GM19035 (cell line): ENCODE measurements at regions not wholly inside any gene's neighbourhood (a gene's known extent, or its start where the extent isn't known, plus 50 kb on each side); places are given as distances from the start of the nearest gene placed in this dataset.
"Not testable (repeated sequence)": the region's sequence is repeated elsewhere in the genome, so short reads cannot be mapped to it uniquely, and the experiment has no call there.

Source experiments
- ATAC-seq: cut with Tn5 transposase; IDR thresholded peaks from one replicate; pipeline ENCODE4 v1.9.1; 2021; ENCODE audit not compliant: unreplicated experiment

DNA sequence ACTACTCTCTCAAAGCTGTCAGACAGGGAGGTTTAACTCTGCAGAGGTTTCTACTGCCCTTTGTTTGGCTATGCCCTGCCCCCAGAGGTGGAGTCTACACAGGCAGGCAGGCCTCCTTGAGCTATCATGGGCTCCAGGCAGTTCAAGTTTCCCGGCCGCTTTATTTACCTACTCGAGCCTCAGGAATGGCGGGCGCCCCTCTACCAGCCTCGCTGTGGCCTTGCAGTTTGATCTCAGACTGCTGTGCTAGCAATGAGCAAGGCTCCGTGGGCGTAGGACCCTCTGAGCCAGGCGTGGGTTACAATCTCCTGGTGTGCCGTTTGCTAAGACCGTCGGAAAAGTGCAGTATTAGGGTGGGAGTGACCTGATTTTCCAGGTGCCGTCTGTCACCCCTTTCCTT lies 124.3 kb downstream of the PTCHD1 start:
- ATAC-seq = not testable (repeated sequence)

DNA sequence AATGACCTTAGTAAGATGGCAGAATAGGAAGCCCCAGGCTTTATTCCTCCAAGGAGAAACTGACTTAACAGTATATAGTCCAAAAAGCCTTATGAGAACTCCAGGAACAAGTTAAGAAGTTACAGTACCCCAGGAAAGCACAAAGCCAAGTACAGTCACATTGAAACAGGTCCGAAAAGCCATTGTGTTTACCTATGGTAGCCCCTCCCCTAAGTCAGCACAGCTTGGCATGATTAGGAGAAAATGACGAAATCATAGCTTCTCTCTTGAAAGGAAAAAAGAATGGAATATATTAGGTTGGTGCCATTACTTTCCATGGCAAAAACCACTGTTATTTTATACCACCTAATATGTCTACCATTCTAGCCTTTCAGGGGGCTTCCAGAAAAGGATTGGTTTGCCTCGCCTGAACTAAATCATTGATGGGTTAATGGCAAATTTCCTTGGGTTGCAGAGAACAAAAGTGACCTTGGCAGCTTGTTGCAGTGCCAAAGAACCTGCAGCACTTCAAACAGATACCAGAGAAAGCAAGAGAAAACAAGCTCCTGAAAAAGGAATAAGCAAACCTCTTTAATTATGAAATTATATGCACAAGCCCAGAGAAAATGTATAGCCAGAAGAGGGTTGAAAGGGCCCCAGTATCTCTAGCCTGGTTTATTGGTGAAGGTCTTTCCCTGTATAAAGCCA lies 130.6 kb downstream of the PTCHD1 start:
- no peak for ATAC-seq

DNA sequence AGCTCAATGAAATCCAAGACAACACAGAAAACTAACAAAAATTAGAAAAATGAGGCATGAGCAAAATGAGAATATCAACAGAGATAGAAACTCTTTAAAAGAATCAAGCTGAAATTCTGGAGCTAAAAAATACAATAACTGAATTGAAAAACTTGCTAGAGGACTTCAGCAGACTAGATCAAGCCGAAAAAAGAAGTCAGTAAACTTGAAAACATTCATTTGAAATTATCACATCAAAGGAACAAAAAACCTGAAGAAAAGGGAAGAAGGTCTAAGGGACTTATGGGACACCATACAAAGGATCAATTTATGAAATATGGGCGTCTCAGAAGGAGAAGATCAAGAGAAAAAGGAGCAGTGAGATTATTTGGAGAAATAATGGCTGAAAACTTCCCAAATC lies 131.3 kb downstream of the PTCHD1 start:
- no peak for ATAC-seq

- no peak for ATAC-seq
Observed at GRCh38 chrX:23478056-23478455, 143.4 kb downstream of the PTCHD1 start.

- ATAC-seq = no peak
Observed at GRCh38 chrX:23478561-23478960, 143.9 kb downstream of the PTCHD1 start.

DNA sequence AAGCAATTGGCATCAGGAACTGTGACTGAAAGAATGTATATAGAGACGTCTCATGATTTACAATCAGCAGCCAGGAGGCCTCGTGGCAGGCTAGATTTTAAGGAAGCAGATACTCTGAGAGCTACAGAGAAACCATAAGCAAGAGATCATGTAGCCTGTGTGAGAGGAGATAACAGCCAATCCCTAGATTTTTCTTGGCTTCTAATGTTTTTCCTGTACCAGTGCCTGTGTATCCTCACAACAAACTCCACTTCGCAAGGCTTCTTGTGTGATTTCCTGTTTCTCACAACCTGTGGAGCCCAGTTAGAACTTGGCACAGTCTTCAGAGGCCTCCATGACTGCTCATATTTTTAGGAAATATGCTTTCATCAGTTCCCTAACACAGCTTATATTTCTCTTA lies 147.9 kb downstream of the PTCHD1 start:
- ATAC-seq = no peak

DNA sequence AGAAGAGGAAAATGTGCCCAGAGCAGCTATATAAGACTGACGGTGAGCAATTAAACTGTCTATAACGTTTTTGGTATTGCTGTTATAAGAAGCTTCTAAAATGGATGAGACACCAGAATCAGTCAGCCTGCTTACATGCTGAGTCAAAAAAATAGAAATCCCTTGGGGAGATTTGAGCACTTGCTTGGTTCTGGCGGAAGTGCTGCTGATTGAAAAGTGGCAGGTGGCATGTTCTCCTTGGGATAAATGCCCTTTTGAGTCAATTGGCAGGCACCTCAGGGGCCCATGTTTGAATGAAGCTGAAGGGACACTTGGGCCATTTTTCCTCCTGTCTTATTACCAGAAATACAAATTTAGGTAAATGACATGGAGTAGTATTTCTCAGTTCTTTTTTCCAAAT lies 148.7 kb downstream of the PTCHD1 start:
- no peak for ATAC-seq

GRCh38 chrX:23493941-23494374 lies 159.3 kb downstream of the PTCHD1 start:
- ATAC-seq = no peak

DNA sequence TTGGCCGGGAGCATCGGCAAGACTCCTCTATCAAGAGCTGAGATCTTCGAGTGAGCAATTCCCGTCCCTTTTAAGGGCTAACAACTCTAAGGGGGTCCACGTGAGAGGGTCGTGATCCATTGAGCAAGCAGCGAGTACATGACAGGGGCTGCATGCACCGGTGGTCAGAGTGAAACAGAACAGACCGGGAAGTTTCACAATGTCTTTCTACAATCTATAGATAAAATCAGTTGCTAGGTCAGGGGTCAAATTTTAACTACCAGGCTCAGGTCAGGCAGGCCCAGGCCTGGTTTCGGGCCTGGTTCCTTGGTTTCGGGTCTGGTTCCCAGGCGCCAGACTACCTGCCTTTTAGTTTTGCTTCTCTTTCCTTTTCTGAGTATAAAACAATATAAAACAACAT lies 160.1 kb downstream of the PTCHD1 start:
- no peak for ATAC-seq

- no peak for ATAC-seq
Observed at GRCh38 chrX:23497919-23498318, 163.3 kb downstream of the PTCHD1 start.

GRCh38 chrX:23501974-23502373 lies 165.3 kb upstream of the PRDX4 start:
- no peak for ATAC-seq

DNA sequence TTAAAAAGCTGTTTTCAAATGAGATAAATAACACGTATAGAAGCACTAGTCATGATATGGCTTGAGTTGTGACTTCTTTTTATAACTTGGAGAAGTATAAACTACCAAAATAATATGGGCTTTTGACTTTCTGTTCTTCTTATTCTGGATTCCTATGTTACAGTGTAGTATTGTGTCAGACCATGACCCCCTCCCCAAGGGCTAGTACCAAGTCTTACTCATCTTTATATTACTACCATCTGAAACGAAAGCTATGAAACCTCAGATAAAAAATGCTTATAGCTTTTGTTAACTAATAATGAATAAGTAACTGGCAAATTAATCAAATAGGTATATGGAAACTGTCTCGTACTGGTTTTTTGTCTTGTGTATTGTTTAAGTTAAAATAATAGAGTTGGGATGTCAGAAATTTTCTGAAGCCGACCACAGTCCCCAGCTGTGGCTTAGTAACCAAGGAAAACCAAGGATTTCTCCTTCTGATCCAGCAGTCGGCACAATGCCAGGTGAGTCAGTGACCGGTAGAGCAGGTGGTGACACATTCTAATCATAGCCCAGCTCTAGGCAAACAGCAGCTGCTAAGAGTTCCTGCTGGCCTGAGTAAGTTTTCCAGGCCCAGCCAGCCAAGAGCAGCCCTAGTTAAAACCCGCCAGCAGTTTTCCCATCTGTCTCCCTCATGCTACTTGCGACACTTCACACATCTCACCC lies 163.3 kb upstream of the PRDX4 start:
- no peak for ATAC-seq

DNA sequence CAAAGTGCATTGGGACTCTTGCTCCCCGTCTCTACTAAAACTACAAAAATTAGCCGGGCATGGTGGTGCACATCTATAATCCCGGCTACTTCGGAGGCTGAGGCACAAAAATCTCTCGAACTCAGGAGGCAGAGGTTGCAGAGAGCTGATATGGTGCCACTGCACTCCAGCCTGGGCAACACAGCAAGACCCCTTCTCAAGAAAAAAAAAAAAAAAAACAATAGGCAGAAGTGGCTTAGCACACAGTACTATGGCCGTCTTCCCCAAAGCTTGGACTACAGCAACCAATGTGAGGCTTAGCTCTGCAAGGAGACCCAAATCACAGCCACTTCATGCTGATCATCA lies 162.8 kb upstream of the PRDX4 start:
- no peak for ATAC-seq

DNA sequence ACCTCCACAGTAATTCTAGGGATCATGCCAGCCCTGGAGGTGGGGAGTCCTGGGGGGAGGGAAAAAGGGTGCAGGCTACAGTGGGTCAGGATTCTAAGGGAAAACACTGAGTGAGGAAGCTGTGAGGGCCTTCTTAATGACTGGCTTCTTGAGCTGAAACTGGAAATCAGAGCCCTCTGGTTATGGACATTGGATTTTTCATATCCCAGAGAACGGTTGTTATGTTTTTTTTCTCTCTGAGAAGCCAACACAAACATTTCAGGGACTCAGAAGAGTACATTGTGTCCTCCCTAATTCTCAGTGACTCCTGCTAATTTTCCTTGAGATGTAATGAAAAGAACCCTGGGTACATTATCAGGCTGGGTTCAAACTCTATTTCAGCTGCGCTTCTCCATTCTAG lies 162.4 kb upstream of the PRDX4 start:
- no peak for ATAC-seq

DNA sequence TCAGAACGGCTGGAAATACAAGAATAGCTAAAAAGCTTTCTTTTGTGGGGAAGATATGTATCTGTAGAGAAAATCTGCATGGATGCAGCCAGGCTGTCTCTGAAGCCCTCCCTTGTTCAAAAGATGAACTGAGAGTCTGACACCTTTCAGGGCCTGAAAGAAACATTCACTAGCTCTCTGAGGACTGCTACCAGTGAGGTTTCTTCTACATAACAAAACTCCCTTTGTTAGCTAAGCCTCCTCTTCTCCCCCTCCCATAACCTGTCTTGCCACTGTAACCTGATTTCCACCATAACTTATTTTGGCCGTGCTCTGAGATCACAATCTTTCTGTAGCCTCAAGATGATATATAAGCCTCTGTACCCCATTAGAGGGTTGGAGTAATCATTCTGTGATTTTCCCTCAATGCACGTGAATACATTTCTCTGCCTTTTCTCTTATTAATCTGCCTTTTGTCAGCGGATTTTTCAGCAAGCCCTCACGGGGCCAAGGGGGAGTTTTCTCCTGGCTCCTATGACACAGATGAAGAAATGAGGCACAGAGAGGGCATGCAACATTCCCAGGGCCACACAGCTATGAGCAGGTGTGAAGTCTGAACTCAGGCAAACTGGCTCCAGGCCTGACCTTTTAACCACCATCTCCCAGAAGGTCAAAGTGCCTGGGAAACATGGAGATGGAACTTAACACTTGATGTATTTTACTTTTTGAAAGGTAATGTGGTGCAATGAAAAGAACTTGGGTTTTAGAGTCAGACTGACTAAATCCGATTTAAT lies 161.6 kb upstream of the PRDX4 start:
- ATAC-seq = no peak

- no peak for ATAC-seq
Observed at GRCh38 chrX:23509256-23509655, 158.0 kb upstream of the PRDX4 start.

DNA sequence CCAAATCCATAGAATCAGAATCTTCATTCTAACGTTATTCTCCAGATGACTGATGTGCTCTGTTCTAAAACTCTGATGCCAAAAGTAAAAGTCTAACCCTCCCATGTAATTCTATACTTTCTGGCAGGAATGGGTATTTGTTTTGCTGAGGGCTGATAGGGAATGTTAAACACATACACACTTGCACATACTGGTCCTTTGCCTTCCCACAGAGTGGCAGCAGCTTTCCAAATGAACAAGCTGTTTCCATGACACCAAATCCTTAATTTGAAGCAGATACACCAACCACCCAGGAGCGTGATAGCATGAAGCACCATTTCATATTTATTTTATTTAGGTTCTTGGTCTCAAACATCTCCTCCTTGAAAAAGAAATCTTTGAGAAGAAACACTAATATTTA lies 155.5 kb upstream of the PRDX4 start:
- ATAC-seq = no peak

GRCh38 chrX:23513121-23513520 lies 154.2 kb upstream of the PRDX4 start:
- ATAC-seq = no peak

GRCh38 chrX:23514082-23514481 lies 153.2 kb upstream of the PRDX4 start:
- no peak for ATAC-seq

DNA sequence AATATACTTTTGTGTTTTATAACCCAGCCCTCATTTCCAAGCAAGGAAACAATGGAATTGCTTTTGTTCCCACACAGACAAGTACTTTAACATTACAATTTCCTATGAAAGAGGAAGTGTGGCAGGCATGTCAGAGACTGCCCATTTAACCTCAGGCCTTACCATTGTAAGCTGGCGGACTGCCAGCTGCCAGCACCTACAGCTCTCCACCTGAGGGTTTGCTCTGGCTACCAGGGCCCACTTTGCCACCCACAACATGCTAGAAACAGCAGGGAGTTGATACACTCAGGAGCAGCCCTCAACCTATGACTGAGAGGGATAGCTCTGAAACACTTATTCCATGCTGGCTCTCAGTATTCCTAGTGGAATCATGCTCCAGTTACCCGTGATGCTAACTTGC lies 152.3 kb upstream of the PRDX4 start:
- ATAC-seq = no peak

GRCh38 chrX:23523026-23523657 lies 144.2 kb upstream of the PRDX4 start:
- not testable (repeated sequence) for ATAC-seq

DNA sequence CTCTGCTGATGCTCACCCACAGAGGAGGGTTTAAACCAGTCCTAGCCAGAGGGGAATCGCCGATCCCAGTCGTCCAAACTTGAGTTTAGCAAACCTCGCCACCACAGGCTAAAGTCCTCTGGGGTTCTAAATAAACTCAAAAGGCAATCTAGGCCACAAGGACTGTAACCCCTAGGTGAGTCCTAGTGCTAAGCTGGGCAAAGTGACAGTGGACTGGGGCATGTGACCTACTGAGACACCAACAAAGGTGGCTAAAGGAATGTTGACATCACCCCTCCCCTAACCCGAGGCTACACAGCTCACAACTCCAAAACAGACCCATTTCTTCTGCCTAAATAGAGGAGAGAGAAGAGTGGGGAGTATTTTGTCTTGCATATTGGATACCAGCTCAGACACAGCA lies 142.8 kb upstream of the PRDX4 start:
- no peak for ATAC-seq
